GM19463 (cell line): ENCODE measurements at regions not wholly inside any gene's neighbourhood (a gene's known extent, or its start where the extent isn't known, plus 50 kb on each side); places are given as distances from the start of the nearest gene placed in this dataset.

ENCODE experiments used
- ATAC-seq: cut with Tn5 transposase; IDR thresholded peaks from one replicate; pipeline ENCODE4 v1.9.1; 2021; ENCODE audit warnings: mild to moderate bottlenecking, moderate library complexity; ENCODE audit not compliant: unreplicated experiment

- no peak for ATAC-seq
Measured at GRCh38 chr12:126708492-126708896, 1558.5 kb upstream of the TMEM132C start.

- no peak for ATAC-seq
Measured at GRCh38 chr12:126718365-126718764, 1548.6 kb upstream of the TMEM132C start.

- no peak for ATAC-seq
Measured at GRCh38 chr12:126719912-126720705, 1546.9 kb upstream of the TMEM132C start.

- ATAC-seq = no peak
Measured at GRCh38 chr12:126726481-126727217, 1540.3 kb upstream of the TMEM132C start.

DNA sequence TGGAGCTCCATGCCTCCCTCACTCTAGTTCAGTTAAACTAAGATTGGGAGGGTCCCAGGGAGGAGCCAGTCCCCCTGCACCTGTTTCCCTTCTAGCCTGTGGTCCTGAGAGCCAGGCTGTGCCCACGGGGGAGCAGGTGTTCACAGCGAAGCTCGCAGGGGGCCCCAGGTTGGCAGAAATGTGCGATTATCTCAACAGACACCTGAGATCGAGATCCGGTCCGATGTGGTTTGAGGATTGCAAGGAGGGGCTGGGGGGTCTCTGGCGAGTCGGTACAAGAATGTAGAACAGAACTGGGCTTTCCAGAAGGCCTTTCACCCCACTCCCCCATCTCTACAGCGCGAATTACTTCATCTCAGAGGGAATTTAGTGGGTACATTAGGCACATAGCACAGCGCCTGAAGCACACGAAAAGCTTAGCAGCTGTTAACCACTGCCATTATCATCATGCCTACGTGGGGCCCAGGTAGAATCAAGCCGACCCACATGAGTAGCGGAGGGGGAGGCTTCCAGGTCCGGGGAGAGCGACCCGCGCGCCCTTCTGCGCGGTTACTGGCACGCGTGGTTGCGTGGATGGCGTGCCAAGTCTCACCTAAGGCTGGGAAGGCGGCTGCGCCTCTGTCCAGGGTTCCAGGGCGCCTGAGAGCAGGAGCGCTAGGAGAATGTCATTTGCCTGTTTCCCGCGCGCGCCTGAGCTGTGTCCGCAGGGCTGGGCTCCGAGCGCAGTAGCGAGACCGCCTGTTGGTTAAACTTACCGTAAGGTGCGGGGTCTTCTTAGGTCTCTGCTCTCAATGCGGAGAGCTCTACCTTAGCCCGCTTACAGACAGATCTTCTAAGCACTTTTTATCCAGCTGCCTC is 1539.5 kb upstream of the TMEM132C start:
- ATAC-seq = no peak

GRCh38 chr12:126734296-126734695 is 1532.7 kb upstream of the TMEM132C start:
- no peak for ATAC-seq

DNA sequence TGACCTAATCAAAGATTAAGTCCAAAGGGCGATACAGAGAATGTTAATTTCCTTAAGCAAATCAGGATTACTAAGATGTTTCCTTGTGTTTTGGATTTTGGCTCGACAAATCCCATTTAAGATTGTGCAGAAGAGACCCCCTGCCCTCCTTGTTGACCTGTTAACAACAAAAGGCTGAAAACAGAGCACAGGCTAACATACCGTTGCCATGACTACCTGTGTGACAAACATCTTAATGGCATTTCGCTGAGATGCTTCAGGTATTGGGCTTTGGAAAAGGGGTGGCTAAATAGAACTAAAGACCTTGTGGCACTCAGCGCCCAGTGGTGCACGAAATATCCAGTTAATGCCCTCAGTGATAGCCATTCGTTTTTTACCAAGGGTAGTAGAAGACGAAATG is 1532.3 kb upstream of the TMEM132C start:
- ATAC-seq = no peak

GRCh38 chr12:126741536-126742240 is 1525.3 kb upstream of the TMEM132C start:
- ATAC-seq = no peak

- no peak for ATAC-seq
Measured at GRCh38 chr12:126742241-126742641, 1524.7 kb upstream of the TMEM132C start.

GRCh38 chr12:126747530-126748149 is 1519.3 kb upstream of the TMEM132C start:
- ATAC-seq = peak; percentile 78

DNA sequence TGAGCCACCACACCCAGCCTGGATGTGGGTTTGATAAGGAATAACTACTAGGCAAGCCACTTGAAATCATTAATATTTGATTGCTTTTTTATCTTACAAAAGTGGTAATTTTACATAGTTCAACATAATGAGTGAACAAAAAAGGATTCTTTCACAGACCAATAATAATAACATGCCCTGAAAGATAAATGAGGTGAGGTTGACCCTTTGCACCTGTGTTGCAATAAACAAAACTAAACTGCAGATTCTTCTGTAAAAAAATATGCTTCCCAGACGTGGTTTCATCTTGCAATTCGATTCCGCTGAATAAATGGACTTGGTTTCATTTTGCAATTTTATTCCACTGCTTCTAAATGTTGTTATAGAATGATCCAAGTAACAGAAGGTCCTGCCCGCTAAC is 1514.9 kb upstream of the TMEM132C start:
- ATAC-seq = no peak

DNA sequence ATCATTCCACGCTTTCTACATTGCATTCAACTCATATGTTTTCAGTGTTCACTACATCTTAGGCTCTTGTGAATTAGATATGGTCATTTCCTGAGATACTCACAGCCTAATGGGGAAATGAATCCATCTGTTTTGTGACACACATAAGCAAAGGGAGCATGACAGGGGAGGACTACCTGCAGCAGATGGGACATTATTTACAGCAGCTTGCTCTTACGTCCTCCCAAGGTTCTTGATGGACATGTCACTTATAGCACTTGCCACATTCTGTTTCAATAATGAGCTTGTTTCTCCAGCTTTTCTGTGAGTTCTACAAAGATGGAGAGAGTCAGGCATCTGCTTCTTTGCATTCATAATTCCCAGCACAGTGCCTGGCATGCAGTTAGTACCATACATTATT is 1509.6 kb upstream of the TMEM132C start:
- no peak for ATAC-seq

GRCh38 chr12:126760092-126760491 is 1506.9 kb upstream of the TMEM132C start:
- no peak for ATAC-seq

GRCh38 chr12:126761420-126761819 is 1505.5 kb upstream of the TMEM132C start:
- ATAC-seq = no peak

DNA sequence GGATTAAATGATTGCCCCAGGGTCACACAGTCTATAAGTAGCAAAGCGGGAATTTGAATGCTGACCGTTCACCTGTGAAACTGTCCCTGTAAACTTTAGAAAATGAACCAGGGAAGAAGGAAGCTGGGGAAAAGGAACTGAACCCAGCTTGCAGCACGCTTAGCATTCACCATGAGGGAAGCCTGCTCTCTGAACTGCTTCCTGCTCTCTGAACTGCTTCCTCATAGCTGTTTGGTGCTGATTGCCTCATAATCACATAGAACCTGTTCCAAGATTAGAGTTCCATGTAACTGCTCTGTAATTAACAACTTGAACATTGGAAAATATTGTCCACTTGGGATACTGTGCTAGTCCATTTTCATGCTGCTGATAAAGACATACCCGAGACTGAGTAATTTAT is 1504.8 kb upstream of the TMEM132C start:
- ATAC-seq = no peak

DNA sequence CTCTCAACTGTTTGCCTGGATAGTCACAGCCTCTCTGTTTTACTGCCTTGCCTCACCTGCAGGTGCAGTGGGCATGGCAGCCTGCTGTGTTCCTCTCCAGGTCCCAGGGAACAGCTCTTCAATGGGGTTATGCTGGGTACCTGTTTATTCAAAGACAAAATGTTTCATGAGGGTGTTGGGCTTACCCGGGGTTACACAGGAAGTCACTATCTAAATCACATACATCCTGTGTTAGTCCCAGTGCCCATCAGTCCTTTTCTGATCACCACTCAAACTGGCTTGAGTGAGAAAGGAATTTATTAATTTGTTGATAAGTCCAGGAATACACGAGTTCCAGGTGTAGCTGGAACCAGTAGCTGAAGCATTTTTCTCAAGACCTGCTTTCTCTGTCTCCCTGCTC is 1503.6 kb upstream of the TMEM132C start:
- ATAC-seq = no peak

DNA sequence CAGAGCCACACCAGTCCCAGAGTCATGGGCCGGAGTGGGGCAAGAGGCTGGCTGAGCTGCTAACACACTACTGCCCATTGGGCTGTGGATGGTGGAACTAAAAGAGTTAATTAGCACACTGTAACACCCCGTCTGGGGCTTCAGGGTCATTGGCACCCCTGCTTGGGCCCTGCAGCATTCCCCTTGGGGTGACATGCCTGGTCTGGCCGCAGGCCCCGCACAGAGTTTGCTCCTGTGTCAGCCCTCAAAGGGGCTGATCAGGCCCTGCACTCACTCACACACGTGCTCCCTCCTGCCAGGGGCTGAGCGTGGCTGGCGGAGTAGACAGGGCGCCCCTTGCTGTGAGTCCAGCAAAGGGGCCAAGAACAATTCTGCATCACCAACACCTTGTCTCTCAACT is 1499.6 kb upstream of the TMEM132C start:
- ATAC-seq = no peak

DNA sequence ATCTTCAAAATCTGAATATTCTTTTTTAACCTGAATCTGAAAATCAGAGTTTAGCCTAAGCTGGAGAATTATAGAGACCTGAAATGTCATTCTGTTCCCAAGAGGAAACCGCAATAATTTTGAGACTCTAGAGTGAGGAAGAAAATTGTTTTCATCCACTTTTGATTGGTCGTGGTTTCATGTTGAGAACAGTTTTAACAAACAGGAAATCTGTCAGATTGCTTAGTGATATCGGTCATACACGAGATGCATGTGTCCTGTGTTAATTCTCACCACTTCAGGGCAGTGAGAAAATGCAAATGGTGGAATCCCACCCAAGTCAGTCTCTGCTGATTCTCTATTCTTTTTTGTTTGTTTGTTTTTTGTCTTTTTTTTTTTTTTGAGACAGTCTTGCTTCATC is 1498.5 kb upstream of the TMEM132C start:
- ATAC-seq = no peak

- no peak for ATAC-seq
Measured at GRCh38 chr12:126770188-126770587, 1496.8 kb upstream of the TMEM132C start.

DNA sequence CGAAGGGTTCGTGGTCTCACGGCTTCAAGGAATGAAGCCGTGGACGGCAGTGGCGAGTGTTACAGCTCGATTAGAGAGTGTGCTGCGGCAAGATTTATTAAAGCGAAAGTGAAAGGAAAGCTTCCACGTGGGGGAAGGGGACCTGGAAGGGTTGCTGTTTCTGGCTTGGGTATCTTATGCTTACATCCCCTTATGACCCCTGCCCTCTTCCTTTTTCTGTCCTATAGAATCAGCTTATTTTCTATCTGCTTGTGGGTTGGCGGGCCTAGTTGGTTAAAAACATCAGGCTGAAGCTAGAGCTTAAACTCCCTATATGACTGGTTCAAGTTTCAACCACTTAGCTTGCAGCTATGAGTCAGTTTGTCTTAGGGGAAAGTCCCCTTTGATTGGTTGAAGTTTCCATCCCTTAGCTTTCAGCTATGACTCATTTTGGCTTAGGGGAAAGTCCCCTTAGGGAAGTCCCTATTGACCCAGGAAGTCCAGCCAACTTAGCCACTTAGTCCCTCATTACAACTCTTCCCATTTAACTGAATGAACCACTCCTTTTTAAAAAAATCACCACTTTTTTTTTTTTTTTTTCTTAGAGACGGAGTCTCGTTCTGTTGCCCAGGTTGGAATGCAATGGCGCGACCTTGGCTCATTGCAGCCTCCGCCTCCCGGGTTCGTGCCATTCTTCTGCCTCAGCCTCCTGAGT is 1494.7 kb upstream of the TMEM132C start:
- ATAC-seq = peak; percentile 72
